Upper lobe of right lung (tissue), 1 donor: ENCODE measurements at regions not wholly inside any gene's neighbourhood (a gene's known extent, or its start where the extent isn't known, plus 50 kb on each side); places are given as distances from the start of the nearest gene placed in this dataset.
A peak's percentile ranks its signal among the peaks of the same experiment; 100 is the strongest.

Experiments
- ATAC-seq: fragments of 200-7000 bp; cut with Tn5 transposase; one replicate; pipeline ENCODE4 v1.9.1; 2020; ENCODE audit warnings: mild to moderate bottlenecking, moderate library complexity
- DNase-seq: peaks from one replicate; pipeline ENCODE4 v3.0.0-alpha.2; 2020
- H3K27ac ChIP-seq: fragments of 200-600 bp; one replicate; pipeline ENCODE4 v1.8.0; 2022
- H3K27me3 ChIP-seq: fragments of 200-600 bp; one replicate; pipeline ENCODE4 v1.8.0; 2022; ENCODE audit warnings: mild to moderate bottlenecking
- H3K36me3 ChIP-seq: fragments of 200-600 bp; one replicate; pipeline ENCODE4 v1.8.0; 2022
- H3K4me1 ChIP-seq: fragments of 200-600 bp; one replicate; pipeline ENCODE4 v1.8.0; 2022
- H3K4me3 ChIP-seq: fragments of 200-600 bp; one replicate; pipeline ENCODE4 v1.8.0; 2022; ENCODE audit warnings: mild to moderate bottlenecking
- H3K9me3 ChIP-seq: fragments of 200-600 bp; one replicate; pipeline ENCODE4 v1.8.0; 2022
- CTCF ChIP-seq: fragments of 200-600 bp; IDR thresholded peaks from one replicate; pipeline ENCODE4 v1.8.0; 2022; ENCODE audit warnings: antibody characterized with exemption
- intact Hi-C: fragments of 100-400 bp; cut with DNase I; formaldehyde crosslinking; loops from one replicate; pipeline ENCODE4 v1.11.0; 2022
- donor health status: DM: no; HTN: yes; CAD: no; lungs with severe emphysema.

- no peak for TF ChIP-seq CTCF
- Histone ChIP-seq H3K27me3 (no peaks in the 10 kb centered on the region), H3K9me3 (no peaks in the 10 kb centered on the region), H3K4me3 (no peak overlapping the region), H3K27ac (no peak overlapping the region), H3K36me3 (no peaks in the 10 kb centered on the region), H3K4me1 (no peaks in the 10 kb centered on the region)
- DNase-seq = no peak
- ATAC-seq = no peak
- intact Hi-C loops = no loop called here
Observed at GRCh38 chr6:139439349-139439748, 64.9 kb upstream of the CITED2 start.

GRCh38 chr6:139438775-139439174 is 64.3 kb upstream of the CITED2 start:
- DNase-seq (no peak), ATAC-seq (no peak)
- intact Hi-C loops = no loop called here
- Histone ChIP-seq H3K4me3 (no peak overlapping the region), H3K27ac (no peak overlapping the region), H3K4me1 (no peaks in the 10 kb centered on the region), H3K27me3 (no peaks in the 10 kb centered on the region), H3K36me3 (no peaks in the 10 kb centered on the region), H3K9me3 (no peaks in the 10 kb centered on the region)
- no peak for TF ChIP-seq CTCF

- ATAC-seq = no peak
- Histone ChIP-seq H3K36me3 (no peaks in the 10 kb centered on the region), H3K4me3 (no peak overlapping the region), H3K4me1 (no peaks in the 10 kb centered on the region), H3K27ac (no peak overlapping the region), H3K9me3 (no peaks in the 10 kb centered on the region), H3K27me3 (no peaks in the 10 kb centered on the region)
- DNase-seq = no peak
- TF ChIP-seq CTCF = no peak
- intact Hi-C loops = no loop called here
Observed at GRCh38 chr6:139436957-139437348, 62.5 kb upstream of the CITED2 start.

GRCh38 chr6:139436200-139436956 is 61.9 kb upstream of the CITED2 start:
- Histone ChIP-seq H3K27ac (no peak overlapping the region), H3K4me1 (no peaks in the 10 kb centered on the region), H3K9me3 (no peaks in the 10 kb centered on the region), H3K36me3 (no peaks in the 10 kb centered on the region), H3K27me3 (no peaks in the 10 kb centered on the region), H3K4me3 (no peak overlapping the region)
- intact Hi-C loops = no loop called here
- ATAC-seq = no peak
- DNase-seq = no peak
- no peak for TF ChIP-seq CTCF

- Histone ChIP-seq H3K36me3 (no peaks in the 10 kb centered on the region), H3K27me3 (no peaks in the 10 kb centered on the region), H3K9me3 (no peaks in the 10 kb centered on the region), H3K27ac (no peak overlapping the region), H3K4me1 (no peaks in the 10 kb centered on the region), H3K4me3 (no peak overlapping the region)
- no peak for DNase-seq
- TF ChIP-seq CTCF = no peak
- peak; percentile 85 for ATAC-seq
- intact Hi-C loops = no loop called here
Observed at GRCh38 chr6:139433631-139434419, 59.4 kb upstream of the CITED2 start.
